Psoas muscle (tissue), 7 donors: ENCODE measurements at regions not wholly inside any gene's neighbourhood (a gene's known extent, or its start where the extent isn't known, plus 50 kb on each side); places are given as distances from the start of the nearest gene placed in this dataset.

Experiments used
- ATAC-seq, 4 donors: fragments of 200-7000 bp; cut with Tn5 transposase; one replicate each; pipeline ENCODE4 v1.9.1; 2020; ENCODE audit warnings: moderate library complexity in 3 of 4, mild to moderate bottlenecking in 2 of 4
- DNase-seq, 2 donors: peaks; one replicate each; pipeline ENCODE4 v3.0.0-alpha.2; 2020
- H3K27ac ChIP-seq: fragments of 200-600 bp; one replicate; pipeline ENCODE4 v1.8.0; 2022
- H3K27me3 ChIP-seq, 3 donors: fragments of 200-600 bp in 1 of 3; one replicate each; pipeline versions ENCODE4 v1.6.1 to v1.8.0; 2013 to 2022; ENCODE audit warnings: low read length in 2 of 3, mild to moderate bottlenecking in 2 of 3, moderate library complexity in 1 of 3; ENCODE audit not compliant: insufficient read depth in 3 of 3
- H3K36me3 ChIP-seq, 2 donors: fragments of 200-600 bp in 1 of 2; one replicate each; pipeline versions ENCODE4 v1.6.1 to v1.8.0; 2013 to 2022; ENCODE audit warnings: low read depth in 1 of 2, mild to moderate bottlenecking in 1 of 2, moderate library complexity in 1 of 2; ENCODE audit not compliant: insufficient read depth in 1 of 2
- H3K4me1 ChIP-seq: fragments of 200-600 bp; one replicate; pipeline ENCODE4 v1.8.0; 2022
- H3K4me3 ChIP-seq: fragments of 200-600 bp; one replicate; pipeline ENCODE4 v1.8.0; 2022; ENCODE audit warnings: mild to moderate bottlenecking
- H3K9me3 ChIP-seq: fragments of 200-600 bp; one replicate; pipeline ENCODE4 v1.8.0; 2022
- WGBS, 3 donors: extraction: QIAGEN DNeasy Blood & Tissue Kit; methylation state at CpG; one replicate each; pipeline versions ENCODE4 v1.1.6 to v1.1.7; 2013; 5-methylcytosine and 5-hydroxymethylcytosine counted together
- intact Hi-C, 2 donors: fragments of 100-400 bp; cut with DNase I; formaldehyde crosslinking; loops; one replicate each; pipeline versions ENCODE4 v1.11.0 to v1.14.2; 2022
- TF ChIP-seq, protein P1 (sequence below): fragments of 200-600 bp; IDR thresholded peaks from one replicate; pipeline ENCODE4 v1.8.0; 2022; ENCODE audit warnings: antibody characterized with exemption
- donor health status: healthy with polysubstance abuse.
- donor health status: DM: no; HTN: no; CAD: no; lungs with moderate emphysema.
- donor health status: Bipolar disorder and iron deficiency.
- donor health status: healthy.
- donor health status: DM: yes; HTN: yes; CAD: no.
- donor health status: DM: no; HTN: no; CAD: no.
- donor health status: DM: yes; HTN: yes; CAD: no.

DNA sequence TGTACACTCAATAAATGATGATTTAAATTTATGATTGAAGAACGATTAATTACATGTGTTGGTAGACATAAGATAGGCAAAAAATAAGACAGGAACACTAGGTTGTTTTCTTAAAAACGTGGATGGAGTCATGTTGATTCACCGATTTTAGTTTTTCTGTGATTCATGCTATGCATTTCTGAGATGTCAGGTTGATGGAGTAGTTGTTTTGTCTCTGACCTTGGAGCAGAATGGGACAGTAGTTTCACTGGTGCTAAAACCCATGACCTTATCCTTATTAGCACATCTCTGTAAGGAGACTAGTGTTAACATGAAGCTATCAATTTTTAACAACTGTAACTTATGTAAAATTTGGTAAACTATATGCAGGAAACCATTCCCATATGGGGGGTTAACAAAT, 611.6 kb upstream of the FZD8 start:
- DNase-seq (no peak), ATAC-seq (no peak)
- H3K4me1 ChIP-seq: no peaks in the 10 kb centered on the region
- H3K9me3 ChIP-seq: no peaks in the 10 kb centered on the region
- TF ChIP-seq, protein P1, sequence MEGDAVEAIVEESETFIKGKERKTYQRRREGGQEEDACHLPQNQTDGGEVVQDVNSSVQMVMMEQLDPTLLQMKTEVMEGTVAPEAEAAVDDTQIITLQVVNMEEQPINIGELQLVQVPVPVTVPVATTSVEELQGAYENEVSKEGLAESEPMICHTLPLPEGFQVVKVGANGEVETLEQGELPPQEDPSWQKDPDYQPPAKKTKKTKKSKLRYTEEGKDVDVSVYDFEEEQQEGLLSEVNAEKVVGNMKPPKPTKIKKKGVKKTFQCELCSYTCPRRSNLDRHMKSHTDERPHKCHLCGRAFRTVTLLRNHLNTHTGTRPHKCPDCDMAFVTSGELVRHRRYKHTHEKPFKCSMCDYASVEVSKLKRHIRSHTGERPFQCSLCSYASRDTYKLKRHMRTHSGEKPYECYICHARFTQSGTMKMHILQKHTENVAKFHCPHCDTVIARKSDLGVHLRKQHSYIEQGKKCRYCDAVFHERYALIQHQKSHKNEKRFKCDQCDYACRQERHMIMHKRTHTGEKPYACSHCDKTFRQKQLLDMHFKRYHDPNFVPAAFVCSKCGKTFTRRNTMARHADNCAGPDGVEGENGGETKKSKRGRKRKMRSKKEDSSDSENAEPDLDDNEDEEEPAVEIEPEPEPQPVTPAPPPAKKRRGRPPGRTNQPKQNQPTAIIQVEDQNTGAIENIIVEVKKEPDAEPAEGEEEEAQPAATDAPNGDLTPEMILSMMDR: no peak
- H3K4me3 ChIP-seq: no peak overlapping the region
- H3K27me3 ChIP-seq: no peaks in the 10 kb centered on the region
- no peaks in the 10 kb centered on the region for H3K36me3 ChIP-seq
- 88 to 91% (median 89%) methylated on average over 3 of the region's 3 CpGs for WGBS, 3 donors
- no peak overlapping the region for H3K27ac ChIP-seq
- intact Hi-C loops: no loop called here

DNA sequence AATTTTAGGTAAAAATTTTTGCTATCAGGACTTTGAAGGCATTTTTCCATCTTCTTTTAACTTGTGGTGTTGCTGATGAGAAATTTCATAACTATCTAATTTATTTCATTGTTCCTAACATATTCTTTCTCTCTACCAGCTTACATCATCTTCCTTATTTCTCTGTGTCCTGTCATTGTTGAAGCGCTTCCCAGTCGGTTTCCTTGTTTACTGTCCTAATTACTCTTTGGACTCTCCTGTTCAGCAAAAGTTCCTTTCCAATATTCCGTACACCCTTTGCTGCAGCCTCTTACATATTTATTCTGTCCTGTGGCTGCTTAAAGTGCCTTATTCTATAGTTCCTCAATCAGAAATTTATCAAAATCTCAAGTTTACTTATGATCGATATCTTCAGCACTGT, 609.0 kb upstream of the FZD8 start:
- Histone ChIP-seq H3K9me3 (no peaks in the 10 kb centered on the region), H3K27me3 (no peaks in the 10 kb centered on the region), H3K4me1 (no peaks in the 10 kb centered on the region), H3K27ac (no peak overlapping the region), H3K36me3 (no peaks in the 10 kb centered on the region), H3K4me3 (no peak overlapping the region)
- WGBS, 3 donors: 69 to 79% (median 71%) methylated on average over 4 of the region's 4 CpGs
- no peak for DNase-seq
- intact Hi-C loops: no loop called here
- no peak for ATAC-seq
- TF ChIP-seq, protein P1: no peak

DNA sequence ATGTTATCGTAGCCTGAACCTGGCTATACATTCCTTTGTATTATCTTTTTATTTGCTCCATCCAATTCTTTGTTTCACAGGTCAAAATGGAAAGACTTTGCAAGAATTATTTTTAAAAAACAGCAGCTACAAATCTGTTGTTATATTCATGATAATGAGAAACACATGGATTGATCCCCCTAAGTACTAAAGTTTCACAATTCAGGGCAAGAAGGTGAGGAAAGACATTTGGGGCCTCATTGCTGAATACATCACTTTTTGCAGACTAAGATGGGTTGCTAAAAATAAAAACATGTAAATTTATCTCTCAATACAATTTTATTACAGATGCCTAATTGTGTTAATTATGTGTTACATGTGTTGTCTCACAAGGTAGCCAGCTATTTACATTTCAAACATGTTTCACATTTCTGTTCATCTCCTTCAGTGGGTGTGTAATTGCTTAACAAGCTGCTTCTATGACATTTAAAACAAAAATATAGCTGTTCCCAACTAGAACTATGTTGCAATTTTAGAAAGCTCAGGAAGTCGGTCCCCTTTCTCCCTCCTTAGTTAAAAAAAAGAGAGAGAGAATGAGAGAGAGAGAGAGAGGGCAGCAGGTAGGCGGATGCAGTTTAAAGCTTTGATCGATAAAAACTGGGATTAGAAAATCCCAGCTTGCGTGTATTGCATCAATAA, 606.3 kb upstream of the FZD8 start:
- no peak for ATAC-seq
- Histone ChIP-seq H3K27ac (no peak overlapping the region), H3K36me3 (no peaks in the 10 kb centered on the region), H3K9me3 (no peaks in the 10 kb centered on the region), H3K27me3 (no peaks in the 10 kb centered on the region), H3K4me3 (no peak overlapping the region), H3K4me1 (no peaks in the 10 kb centered on the region)
- intact Hi-C loops: no loop called here
- TF ChIP-seq, protein P1: no peak
- no peak for DNase-seq
- 78 to 80% (median 79%) methylated on average over 5 of the region's 5 CpGs for WGBS, 3 donors

DNA sequence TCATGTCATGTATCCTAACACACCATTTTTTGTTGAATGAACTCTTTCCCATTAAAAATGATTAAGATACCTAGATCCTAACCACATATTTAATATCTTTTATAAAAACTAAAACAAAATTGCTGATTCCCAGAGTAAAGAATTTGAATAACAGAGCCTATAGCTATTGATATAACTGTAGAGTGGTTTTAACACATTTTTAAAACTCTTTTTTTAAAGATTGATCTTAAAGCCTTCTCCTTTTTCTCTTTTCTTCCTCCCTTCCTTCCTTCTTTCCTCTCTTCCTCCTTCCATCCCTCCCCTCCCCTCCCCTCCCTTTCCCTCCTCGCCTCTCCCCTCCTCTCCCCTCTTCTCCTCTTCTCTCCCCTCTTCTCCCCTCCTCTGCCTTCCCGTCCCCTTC, 605.4 kb upstream of the FZD8 start:
- Histone ChIP-seq H3K9me3 (no peaks in the 10 kb centered on the region), H3K36me3 (no peaks in the 10 kb centered on the region), H3K27ac (no peak overlapping the region), H3K4me1 (no peaks in the 10 kb centered on the region), H3K4me3 (no peak overlapping the region), H3K27me3 (no peaks in the 10 kb centered on the region)
- intact Hi-C loops: no loop called here
- TF ChIP-seq, protein P1: no peak
- WGBS, 3 donors: 72 to 92% (median 83%) methylated on average over 2 of the region's 2 CpGs
- ATAC-seq (no peak), DNase-seq (no peak)

DNA sequence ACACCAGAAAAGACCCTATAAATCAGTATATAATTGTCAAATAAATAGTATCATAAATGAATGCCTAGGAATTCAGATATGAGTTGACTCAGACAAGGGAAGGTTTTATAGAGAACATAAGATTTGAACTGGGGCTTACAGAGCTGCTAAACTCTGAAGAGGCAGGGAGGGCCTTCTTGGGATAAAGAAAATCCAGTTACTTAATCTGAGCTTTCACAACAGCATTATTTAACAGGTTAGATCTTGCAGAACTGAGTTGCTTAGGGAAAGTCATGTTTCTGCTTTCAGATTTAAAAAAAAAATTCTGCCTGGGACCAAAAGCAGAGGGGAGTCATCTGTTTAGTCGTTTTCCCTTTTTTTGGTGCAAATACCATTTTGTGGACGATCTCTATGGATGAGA, 594.8 kb upstream of the FZD8 start:
- no peak overlapping the region for H3K4me3 ChIP-seq
- TF ChIP-seq, protein P1: no peak

More for the DNA sequence above, 594.8 kb upstream of the FZD8 start:
- Histone ChIP-seq H3K4me1 (no peaks in the 10 kb centered on the region), H3K9me3 (peaks cover 13% of the 10 kb centered on the region), H3K27ac (no peak overlapping the region), H3K36me3 (no peaks in the 10 kb centered on the region), H3K27me3 (no peaks in the 10 kb centered on the region)
- ATAC-seq: no peak
- 65 to 79% (median 73%) methylated on average over 2 of the region's 2 CpGs for WGBS, 3 donors
- intact Hi-C loops: no loop called here
- DNase-seq: no peak
